Skin epidermis (tissue), 12 donors: ENCODE measurements at regions not wholly inside any gene's neighbourhood (a gene's known extent, or its start where the extent isn't known, plus 50 kb on each side); places are given as distances from the start of the nearest gene placed in this dataset.
"Not testable (repeated sequence)": the region's sequence is repeated elsewhere in the genome, so short reads cannot be mapped to it uniquely, and the experiment has no call there.

Source experiments
- H3K27ac ChIP-seq, 21 experiments: fragments of 200-600 bp; sonication (generic) in 11 of 21; one replicate each; pipeline ENCODE4 v1.5.0; 2020; ENCODE audit warnings: mild to moderate bottlenecking in 3 of 21, inconsistent platforms in 2 of 21, moderate library complexity in 2 of 21
- H3K4me3 ChIP-seq, 7 experiments: fragments of 200-600 bp; sonication (generic) in 2 of 7; one replicate each; pipeline ENCODE4 v1.5.0; 2020; ENCODE audit warnings: inconsistent platforms in 2 of 7, mild to moderate bottlenecking in 2 of 7, moderate library complexity in 1 of 7

DNA sequence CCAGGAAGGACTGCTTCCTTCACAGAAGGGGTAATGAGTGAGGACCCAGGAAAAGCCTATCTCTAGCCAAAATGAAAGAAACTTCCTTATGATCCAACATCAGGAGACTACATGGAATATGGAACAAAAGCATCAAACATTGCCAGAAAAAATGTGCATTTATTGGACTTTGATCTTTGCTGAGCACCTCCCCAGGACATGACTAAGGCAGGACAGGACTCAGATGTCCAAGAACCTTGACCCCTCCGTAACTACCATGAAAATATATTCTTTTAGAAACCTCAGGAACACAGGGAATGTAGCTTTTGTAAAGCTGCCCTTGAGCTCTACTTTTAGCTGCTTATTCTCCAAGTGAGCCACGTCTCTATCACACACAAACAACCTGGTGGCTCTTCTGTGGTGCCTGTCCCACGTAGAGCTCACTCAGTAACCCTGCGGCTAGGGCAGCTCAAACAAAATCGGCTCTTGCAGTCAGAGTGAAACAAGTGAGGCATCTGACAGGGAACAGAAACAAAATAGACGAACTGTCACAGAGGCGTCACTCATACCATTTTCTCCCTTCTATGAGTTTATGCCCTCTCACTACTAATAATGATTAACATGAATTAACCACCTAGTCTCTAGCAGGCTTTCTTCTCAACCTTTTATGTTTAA is 471.5 kb upstream of the API5 start:
- Histone ChIP-seq H3K27ac (no peak overlapping the region), H3K4me3 (no peak overlapping the region)

DNA sequence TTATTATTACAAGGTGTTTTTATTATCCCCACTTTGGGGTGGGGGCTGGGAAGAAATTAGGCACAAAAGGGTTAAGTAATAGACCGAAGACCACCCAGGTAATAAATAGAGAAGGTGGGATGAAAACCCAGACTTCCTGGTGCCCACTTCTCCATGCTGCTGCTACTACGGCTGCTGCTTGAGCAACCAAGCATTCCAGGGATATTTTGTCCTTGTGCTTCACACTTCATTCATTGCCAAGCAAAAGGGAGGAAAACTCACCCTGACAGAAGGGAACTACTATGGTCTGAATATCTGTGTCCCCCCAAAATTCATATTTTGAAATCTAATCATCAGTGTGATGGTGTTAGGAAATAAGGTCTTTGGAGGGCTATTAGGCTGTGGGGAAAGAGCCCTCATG is 470.9 kb upstream of the API5 start:
- no peak overlapping the region for H3K27ac ChIP-seq
- H3K4me3 ChIP-seq, result no peak overlapping the region

DNA sequence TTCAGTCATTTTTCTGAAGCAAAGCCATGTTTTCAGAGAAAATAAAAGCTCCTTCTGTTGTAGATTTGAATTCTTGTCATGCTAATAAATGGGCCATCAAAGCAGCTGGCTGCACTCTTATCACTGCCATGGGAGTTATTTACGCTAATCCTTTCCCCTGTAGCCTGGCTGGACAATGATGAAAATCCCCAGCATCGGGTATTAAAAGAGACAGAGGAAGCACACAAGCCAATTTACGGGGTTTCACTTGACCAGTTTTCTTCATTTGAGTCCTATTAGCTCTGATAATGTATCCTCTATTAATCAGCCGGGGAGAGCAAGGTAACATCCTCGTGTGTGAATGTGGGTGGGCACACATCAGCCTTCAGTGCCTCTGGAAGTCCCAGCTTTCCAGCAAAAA is 470.2 kb upstream of the API5 start:
- no peak overlapping the region for H3K4me3 ChIP-seq
- H3K27ac ChIP-seq, result no peak overlapping the region

DNA sequence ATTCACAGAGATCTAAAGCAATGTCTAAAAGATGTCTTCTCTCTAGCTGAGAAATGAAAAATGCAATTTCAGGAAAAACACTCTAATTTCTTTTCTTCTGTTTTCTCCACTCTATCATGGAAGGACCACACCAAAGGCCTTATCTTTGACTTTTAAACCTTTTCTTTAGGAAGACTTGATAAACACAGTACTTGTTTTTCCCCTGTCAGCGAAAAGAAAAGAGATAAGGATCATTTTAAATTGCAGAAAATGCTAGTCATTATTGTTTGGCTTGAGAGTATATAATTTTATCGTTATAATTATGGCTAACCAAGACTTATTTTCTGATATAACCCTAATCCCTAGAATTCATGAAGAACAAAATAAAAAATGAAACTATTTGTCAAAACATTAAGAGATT is 462.4 kb upstream of the API5 start:
- Histone ChIP-seq H3K4me3 (no peak overlapping the region), H3K27ac (no peak overlapping the region)

DNA sequence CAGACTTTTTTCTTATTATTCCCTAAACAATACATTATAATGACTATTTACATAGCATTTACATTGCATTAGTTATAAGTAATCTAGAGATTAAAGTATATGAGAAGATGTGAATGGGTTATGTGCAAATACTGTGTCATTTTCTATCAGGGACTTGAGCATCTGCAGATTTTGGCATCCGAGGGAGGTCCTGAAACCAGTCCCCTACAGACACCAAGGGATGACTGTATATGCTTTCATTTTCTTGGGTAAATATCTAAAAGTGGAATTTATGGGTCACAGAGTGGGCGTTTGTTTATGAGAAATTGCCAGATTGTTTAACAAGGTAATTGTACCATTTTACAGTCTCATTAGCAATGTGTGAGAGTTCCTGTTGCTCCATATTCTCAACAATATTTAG is 454.5 kb upstream of the API5 start:
- H3K27ac ChIP-seq, result no peak overlapping the region
- no peak overlapping the region for H3K4me3 ChIP-seq

DNA sequence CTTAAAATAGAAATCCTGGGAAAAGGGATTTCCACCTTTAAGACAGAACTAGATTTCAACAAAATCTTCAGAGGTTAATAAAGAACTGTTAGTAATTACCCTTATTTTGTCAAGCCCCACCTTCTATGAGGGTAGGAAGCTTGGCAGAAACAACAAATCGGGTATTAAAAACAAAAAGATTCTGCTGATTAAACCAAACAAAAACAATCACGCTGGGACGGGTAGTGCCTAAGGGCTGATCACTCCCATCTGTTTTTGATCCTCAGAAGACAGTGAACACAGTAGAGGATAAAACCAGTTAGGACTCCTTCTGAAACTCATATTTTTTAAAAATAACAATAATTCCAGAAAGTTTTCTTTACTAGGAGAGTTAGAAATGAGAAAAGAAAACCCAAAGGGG is 441.3 kb upstream of the API5 start:
- no peak overlapping the region for H3K27ac ChIP-seq

DNA sequence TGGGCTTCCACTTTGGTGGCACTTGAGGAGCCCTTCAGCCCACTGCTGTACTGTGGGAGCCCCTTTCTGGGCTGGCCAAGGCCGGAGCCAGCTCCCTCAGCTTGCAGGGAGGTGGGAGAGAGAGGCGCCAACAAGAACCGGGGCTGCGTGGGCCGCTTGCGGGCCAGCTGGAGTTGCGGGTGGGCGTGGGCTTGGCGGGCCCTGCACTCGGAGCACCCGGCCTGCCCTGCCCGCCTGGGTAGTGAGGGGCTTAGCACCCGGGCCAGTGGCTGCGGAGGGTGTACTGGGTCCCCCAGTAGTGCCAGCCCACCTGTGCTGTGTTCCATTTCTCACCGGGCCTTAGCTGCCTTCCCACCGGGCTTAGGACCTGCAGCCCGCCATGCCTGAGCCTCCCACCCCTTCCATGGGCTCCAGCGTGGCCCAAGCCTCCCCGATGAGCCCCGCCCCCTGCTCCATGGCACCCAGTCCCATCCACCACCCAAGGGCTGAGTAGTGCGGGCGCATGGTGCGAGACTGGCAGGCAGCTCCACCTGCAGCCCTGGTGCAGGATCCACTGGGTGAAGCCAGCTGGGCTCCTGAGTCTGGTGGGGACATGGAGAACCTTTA is 437.9 kb upstream of the API5 start:
- not testable (repeated sequence) for H3K27ac ChIP-seq, H3K4me3 ChIP-seq

More for the DNA sequence above, 441.3 kb upstream of the API5 start:
- H3K4me3 ChIP-seq, result no peak overlapping the region

DNA sequence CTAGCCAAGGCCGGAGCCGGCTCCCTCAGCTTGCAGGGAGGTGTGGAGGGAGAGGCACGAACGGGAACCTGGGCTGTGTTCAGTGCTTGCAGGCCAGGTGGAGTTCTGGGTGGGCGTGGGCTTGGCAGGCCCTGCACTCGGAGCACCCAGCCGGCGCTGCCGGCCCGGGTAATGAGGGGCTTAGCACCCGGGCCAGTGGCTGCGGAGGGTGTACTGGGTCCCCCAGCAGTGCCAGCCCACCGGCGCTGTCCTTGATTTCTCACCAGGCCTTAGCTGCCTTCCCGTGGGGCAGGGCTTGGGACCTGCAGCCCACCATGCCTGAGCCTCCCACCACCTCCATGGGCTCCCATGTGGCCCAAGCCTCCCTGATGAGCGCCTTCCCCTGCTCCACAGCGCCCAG is 430.5 kb upstream of the API5 start:
- H3K4me3 ChIP-seq, result not testable (repeated sequence)

DNA sequence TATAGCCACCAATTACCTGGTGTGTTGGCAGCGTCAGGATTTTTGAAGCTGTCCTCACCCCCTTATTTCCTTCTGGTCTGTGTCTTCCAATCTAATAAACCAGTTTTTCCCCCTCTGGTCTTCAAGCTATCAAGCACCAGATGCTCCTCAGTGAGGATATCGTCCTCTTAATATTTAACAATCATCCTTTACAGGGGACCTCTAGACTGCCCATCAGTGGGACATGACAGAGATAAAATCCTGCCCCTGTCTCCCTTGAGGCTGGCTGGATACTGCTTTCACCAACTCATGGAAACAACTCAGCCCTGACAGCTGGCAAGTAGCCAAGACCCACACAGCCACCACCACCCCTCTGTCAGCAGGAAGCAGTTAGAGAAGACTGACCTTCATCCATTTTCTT is 421.0 kb upstream of the API5 start:
- no peak overlapping the region for H3K4me3 ChIP-seq
- no peak overlapping the region for H3K27ac ChIP-seq

More for the DNA sequence above, 430.5 kb upstream of the API5 start:
- not testable (repeated sequence) for H3K27ac ChIP-seq

DNA sequence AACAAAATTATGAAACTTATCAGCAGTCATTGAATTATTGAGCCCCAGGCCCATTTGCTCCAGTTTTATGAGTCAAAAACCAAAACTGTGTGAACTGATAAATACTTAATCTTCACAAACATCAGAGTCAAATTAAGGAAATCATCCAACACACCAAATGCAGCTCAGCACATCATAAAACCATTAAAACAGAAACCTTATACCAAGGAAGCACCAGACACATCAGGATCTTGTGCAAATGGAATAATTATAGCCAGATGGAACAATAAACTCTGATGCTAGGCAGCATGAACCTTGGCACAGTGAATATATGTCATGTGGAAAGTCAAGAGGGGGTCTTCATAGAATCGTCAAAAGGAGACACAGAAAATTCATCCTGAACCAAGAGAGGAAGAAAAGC is 410.7 kb upstream of the API5 start:
- Histone ChIP-seq H3K4me3 (no peak overlapping the region), H3K27ac (no peak overlapping the region)

DNA sequence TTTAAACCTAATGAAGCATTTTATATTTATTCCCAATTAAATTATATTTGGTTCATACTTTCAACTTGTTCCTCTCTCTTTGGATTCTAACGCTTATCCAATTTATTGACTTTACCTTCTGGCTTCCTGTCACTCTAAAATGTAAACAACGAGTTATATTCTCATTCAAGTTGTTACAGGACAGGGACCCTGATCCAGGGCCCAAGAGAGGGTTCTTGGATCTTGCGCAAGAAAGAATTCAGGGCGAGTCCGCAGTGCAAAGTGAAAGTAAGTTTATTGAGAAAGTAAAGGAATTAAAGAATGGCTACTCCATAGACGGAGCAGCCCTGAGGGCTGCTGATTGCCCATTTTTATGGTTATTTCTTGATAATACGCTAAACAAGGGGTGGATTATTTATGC is 405.6 kb upstream of the API5 start:
- Histone ChIP-seq H3K4me3 (peak overlapping the region in 1 of 7 experiments; percentile 3), H3K27ac (no peak overlapping the region)

DNA sequence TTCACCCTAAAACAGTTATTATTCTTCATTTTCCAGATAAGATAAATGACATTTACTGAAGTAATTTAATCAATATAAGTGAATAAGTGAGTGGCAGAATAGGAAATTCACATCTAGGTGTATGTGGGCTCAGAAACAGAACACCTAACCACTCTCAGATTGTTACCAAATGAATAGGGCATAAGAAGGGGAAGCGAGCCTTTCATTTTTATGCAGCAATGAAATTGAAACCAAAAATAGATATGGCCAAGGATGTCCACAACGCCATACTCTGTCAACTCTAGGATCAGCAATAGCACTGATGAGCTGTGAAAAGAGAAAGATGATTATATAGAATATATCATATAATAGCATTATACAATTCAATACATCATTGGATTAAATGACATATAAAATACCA is 398.1 kb upstream of the API5 start:
- Histone ChIP-seq H3K27ac (no peak overlapping the region), H3K4me3 (no peak overlapping the region)

DNA sequence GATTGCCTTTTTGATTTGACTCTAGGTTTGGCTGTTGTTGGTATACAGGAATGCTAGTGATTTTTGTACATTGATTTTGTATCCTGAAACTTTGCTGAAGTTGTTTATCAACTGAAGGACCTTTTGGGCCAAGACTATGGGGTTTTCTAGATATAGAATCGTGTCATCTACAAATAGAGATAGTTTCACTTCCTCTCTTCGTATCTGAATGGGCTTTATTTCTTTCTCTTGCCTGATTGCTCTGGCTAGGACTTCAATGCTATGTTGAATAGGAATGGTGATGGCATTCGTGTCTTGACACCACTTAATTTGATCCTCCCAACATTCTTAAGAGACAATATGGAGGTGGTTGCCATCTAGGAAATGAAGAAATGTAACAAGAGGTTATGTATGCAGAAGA is 388.1 kb upstream of the API5 start:
- Histone ChIP-seq H3K4me3 (no peak overlapping the region), H3K27ac (no peak overlapping the region)

DNA sequence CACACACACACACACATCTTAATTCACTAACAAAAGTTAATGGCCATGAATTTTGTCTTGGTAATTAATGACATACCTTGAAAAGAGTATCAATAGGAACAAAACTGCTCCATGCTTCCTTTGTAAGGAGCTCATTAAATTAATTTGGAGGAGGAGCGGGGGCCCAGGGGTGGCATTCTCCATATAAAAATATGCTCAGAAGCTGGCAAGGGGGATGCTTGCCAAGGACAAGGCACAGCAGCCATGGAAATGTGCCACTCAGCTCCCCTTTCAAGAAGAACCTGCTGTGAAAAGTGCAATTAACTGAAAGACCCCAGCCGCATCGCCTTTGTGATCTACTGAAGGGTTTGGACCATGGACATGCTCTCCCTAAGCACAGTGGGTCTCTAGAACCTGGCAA is 385.9 kb upstream of the API5 start:
- no peak overlapping the region for H3K27ac ChIP-seq

DNA sequence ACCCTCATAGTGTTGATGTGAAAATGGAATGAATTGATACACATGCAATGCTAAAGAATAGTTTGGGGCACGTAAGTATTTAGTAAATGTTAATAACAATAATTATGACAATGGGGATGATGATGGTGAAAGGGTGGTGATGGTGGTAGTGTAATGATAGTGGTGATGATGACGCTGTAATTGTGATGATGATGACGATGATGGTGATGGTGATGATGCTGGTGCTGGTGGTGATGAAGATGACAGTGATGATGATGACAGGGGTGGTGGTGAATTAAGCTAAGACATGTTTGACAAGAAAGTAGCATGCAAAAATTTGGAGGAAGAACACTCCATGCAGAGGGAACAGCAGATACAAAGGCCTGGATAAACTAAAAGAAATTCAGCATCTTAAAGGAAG is 364.4 kb upstream of the API5 start:
- Histone ChIP-seq H3K27ac (no peak overlapping the region), H3K4me3 (no peak overlapping the region)

More for the DNA sequence above, 385.9 kb upstream of the API5 start:
- H3K4me3 ChIP-seq, result no peak overlapping the region

DNA sequence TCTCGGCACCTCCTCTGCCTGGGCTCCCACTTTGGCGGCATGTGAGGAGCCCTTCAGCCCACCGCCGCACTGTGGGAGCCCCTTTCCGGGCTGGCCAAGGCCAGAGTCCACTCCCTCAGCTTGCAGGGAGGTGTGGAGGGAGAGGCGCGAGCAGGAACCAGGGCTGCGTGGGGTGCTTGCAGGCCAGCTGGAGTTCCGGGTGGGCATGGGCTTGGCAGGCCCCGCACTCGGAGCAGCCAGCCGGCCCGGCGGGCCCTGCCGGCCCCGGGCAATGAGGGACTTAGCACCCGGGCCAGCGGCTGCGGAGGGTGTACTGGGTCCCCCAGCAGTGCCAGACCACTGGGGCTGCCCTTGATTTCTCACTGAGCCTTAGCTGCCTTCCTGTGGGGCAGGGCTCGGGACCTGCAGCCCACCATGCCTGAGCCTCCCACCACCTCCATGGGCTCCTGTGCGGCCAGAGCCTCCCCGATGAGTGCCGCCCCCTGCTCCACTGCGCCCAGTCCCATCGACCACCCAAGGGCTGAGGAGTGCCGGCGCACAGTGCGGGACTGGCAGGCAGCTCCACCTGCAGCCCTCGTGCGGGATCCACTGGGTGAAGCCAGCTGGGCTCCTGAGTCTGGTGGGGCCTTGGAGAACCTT is 361.9 kb upstream of the API5 start:
- H3K4me3 ChIP-seq, H3K27ac ChIP-seq: not testable (repeated sequence)

DNA sequence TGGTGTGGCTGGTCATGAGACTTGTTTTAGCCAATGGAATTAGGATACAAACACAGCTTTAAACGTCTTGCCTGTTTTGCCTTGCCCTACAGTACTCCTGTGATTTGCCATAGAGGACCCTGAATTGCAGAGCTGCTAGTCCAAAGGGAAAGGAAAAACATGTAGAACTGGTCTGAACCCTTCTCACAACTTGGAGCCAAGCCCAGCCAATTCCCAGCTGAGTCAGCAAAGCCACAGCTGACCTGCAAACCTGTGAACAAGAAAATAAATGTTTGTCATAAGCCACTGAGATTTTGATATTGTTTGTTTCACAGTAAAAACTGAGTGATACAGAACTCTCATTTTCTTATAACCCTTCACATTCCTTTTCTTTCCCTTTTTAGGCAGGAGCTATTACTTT is 360.5 kb upstream of the API5 start:
- Histone ChIP-seq H3K4me3 (no peak overlapping the region), H3K27ac (no peak overlapping the region)

DNA sequence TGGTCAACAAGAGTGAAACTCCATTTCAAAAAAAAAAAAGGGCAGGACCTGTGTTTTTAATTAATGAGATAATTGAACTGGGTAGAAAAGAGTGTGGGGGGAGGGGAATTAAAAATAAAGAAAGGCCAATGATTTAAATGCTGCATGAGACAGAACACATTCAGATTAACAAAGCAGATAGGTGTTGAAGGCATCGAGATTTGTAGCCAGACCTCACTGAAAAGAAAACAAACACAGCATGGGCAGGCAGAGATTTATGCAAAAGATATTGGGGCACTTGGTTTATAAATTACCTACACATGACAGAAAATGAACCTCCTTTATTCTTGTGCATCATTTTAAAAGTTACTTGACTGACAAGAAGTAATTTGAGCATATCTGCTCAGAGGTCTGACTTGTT is 354.0 kb upstream of the API5 start:
- Histone ChIP-seq H3K27ac (no peak overlapping the region), H3K4me3 (no peak overlapping the region)

DNA sequence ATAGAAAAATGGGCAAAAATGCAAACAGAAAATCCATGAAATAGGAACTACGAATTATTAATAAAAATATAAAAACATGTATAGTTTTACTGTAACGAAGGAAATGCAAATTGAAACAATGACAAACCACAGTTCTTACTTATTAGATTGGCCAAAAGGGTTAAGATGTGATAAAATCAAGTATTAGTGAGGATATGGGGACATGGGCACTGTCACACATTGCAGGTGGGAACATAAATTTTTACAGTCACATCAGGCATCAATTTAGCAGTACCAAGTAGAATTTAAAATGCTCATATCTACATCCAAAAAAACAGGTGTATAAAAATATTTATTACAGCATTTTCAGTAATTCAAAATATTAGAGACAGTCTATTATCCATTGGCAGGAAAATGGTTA is 353.2 kb upstream of the API5 start:
- Histone ChIP-seq H3K27ac (no peak overlapping the region), H3K4me3 (no peak overlapping the region)

DNA sequence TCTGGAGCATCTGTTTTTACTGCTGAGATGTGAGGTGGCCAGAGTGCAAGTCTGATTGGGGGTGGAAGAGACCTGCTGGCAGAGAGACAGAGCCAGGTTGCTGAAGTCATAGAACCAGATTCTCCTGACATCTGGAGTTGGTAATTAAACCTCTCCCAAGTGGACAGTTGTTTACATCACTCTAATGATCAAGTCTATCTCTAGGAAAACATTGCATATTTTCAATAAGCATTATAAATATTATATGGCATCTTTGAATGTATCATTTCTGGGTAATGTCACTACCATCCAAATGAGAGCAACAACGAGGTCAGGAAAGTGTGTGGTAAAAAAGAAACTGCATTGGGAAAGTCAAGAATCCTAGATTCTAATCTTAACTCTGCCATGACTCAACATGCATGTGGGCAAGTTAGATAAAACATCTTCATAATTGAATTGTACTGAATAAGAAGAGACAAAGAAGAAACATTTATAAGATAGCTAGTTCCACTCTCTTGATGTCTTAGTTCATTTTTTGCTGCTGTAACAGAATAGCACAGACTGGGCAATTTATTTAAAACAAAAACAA is 351.2 kb upstream of the API5 start:
- no peak overlapping the region for H3K4me3 ChIP-seq
- H3K27ac ChIP-seq, result no peak overlapping the region

DNA sequence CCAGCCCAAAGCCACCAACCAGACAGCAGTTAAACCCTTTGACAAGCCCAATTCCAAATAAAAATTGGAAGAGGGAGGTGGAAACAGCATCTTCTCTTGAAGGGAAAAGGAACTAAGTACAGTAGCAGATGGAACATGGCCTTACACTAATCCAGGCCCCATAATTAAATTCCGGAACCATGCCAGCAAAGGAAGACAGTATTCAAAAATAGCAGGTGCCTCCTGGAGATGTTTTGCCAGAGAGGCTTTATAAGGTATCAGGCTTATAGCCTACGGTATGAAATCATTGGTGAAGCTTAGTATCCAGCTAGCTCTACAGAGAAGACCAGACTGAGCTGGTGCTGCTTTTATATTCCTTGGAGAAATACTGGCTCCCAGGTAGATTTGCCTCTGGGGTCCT is 344.1 kb upstream of the API5 start:
- Histone ChIP-seq H3K4me3 (no peak overlapping the region), H3K27ac (no peak overlapping the region)
